HG03354 (cell line): ENCODE measurements at regions not wholly inside any gene's neighbourhood (a gene's known extent, or its start where the extent isn't known, plus 50 kb on each side); places are given as distances from the start of the nearest gene placed in this dataset.
"Not testable (repeated sequence)": the region's sequence is repeated elsewhere in the genome, so short reads cannot be mapped to it uniquely, and the experiment has no call there.

ENCODE experiments used
- ATAC-seq: cut with Tn5 transposase; IDR thresholded peaks from one replicate; pipeline ENCODE4 v1.9.1; 2021; ENCODE audit warnings: mild to moderate bottlenecking; ENCODE audit not compliant: unreplicated experiment, poor library complexity, severe bottlenecking

- ATAC-seq, result not testable (repeated sequence)
Observed at GRCh38 chr21:5975719-5976118, 4545.7 kb upstream of the TPTE start.

- not testable (repeated sequence) for ATAC-seq
Observed at GRCh38 chr21:5997586-5997985, 4523.8 kb upstream of the TPTE start.

- not testable (repeated sequence) for ATAC-seq
Observed at GRCh38 chr21:6015422-6016057, 4505.8 kb upstream of the TPTE start.

GRCh38 chr21:6020460-6020859, 4500.9 kb upstream of the TPTE start:
- not testable (repeated sequence) for ATAC-seq

GRCh38 chr21:6020953-6021716, 4500.2 kb upstream of the TPTE start:
- ATAC-seq, result not testable (repeated sequence)

GRCh38 chr21:6021717-6022270, 4499.6 kb upstream of the TPTE start:
- not testable (repeated sequence) for ATAC-seq

- not testable (repeated sequence) for ATAC-seq
Observed at GRCh38 chr21:6023331-6023730, 4498.1 kb upstream of the TPTE start.

- not testable (repeated sequence) for ATAC-seq
Observed at GRCh38 chr21:6025139-6025538, 4496.2 kb upstream of the TPTE start.

- not testable (repeated sequence) for ATAC-seq
Observed at GRCh38 chr21:6027497-6027896, 4493.9 kb upstream of the TPTE start.

GRCh38 chr21:6034124-6034678, 4487.2 kb upstream of the TPTE start:
- not testable (repeated sequence) for ATAC-seq

GRCh38 chr21:6034820-6035473, 4486.4 kb upstream of the TPTE start:
- not testable (repeated sequence) for ATAC-seq

- not testable (repeated sequence) for ATAC-seq
Observed at GRCh38 chr21:6035474-6036155, 4485.8 kb upstream of the TPTE start.

- not testable (repeated sequence) for ATAC-seq
Observed at GRCh38 chr21:6039224-6039623, 4482.2 kb upstream of the TPTE start.

GRCh38 chr21:6040095-6040494, 4481.3 kb upstream of the TPTE start:
- ATAC-seq, result not testable (repeated sequence)

GRCh38 chr21:6043430-6044275, 4477.7 kb upstream of the TPTE start:
- ATAC-seq, result not testable (repeated sequence)

- not testable (repeated sequence) for ATAC-seq
Observed at GRCh38 chr21:6044695-6045094, 4476.7 kb upstream of the TPTE start.

- ATAC-seq, result not testable (repeated sequence)
Observed at GRCh38 chr21:6049930-6050329, 4471.5 kb upstream of the TPTE start.

GRCh38 chr21:6052109-6052508, 4469.3 kb upstream of the TPTE start:
- ATAC-seq, result not testable (repeated sequence)

- not testable (repeated sequence) for ATAC-seq
Observed at GRCh38 chr21:6053145-6053544, 4468.2 kb upstream of the TPTE start.
